ENCODE measurements at regions not wholly inside any gene's neighbourhood (a gene's known extent, or its start where the extent isn't known, plus 50 kb on each side); places are given as distances from the start of the nearest gene placed in this dataset.
A peak's percentile ranks its signal among the peaks of the same experiment; 100 is the strongest.
"Not testable (repeated sequence)": the region's sequence is repeated elsewhere in the genome, so short reads cannot be mapped to it uniquely, and the experiment has no call there.

- no peak for DNase-seq (ENCODE audit: low read depth)
Observed at GRCh38 chr3:102909904-102910303, 475.1 kb downstream of the ZPLD1 start.

GRCh38 chr3:102916532-102916931, 481.7 kb downstream of the ZPLD1 start:
- TF ChIP-seq CTCF (IDR thresholded peaks at IDR 0.05; ENCODE audit: insufficient read depth, low read depth, low read length, missing control alignments), result no peak
- H3K4me3 ChIP-seq (ENCODE audit: low read length), result no peak overlapping the region
- DNase-seq (ENCODE audit: low read depth), result peak; percentile 2

More at GRCh38 chr3:102909904-102910303, 475.1 kb downstream of the ZPLD1 start:
- TF ChIP-seq CTCF (IDR thresholded peaks at IDR 0.05; ENCODE audit: insufficient read depth, low read depth, low read length, missing control alignments), result no peak
- H3K4me3 ChIP-seq (ENCODE audit: low read length), result no peak overlapping the region

- no peak for DNase-seq (ENCODE audit: low read depth)
- no peak overlapping the region for H3K4me3 ChIP-seq (ENCODE audit: low read length)
- TF ChIP-seq CTCF (IDR thresholded peaks at IDR 0.05; ENCODE audit: insufficient read depth, low read depth, low read length, missing control alignments), result no peak
Observed at GRCh38 chr3:102926618-102927017, 491.8 kb downstream of the ZPLD1 start.

GRCh38 chr3:102933377-102933776, 498.6 kb downstream of the ZPLD1 start:
- H3K4me3 ChIP-seq (ENCODE audit: low read length), result no peak overlapping the region
- no peak for DNase-seq (ENCODE audit: low read depth)
- TF ChIP-seq CTCF (IDR thresholded peaks at IDR 0.05; ENCODE audit: insufficient read depth, low read depth, low read length, missing control alignments), result no peak

- no peak for TF ChIP-seq CTCF (IDR thresholded peaks at IDR 0.05; ENCODE audit: insufficient read depth, low read depth, low read length, missing control alignments)
- DNase-seq (ENCODE audit: low read depth), result no peak
Observed at GRCh38 chr3:102936511-102937045, 501.8 kb downstream of the ZPLD1 start.

GRCh38 chr3:102941786-102942185, 507.0 kb downstream of the ZPLD1 start:
- TF ChIP-seq CTCF (IDR thresholded peaks at IDR 0.05; ENCODE audit: insufficient read depth, low read depth, low read length, missing control alignments), result no peak
- no peak for DNase-seq (ENCODE audit: low read depth)
- H3K4me3 ChIP-seq (ENCODE audit: low read length), result no peak overlapping the region

More at GRCh38 chr3:102936511-102937045, 501.8 kb downstream of the ZPLD1 start:
- no peak overlapping the region for H3K4me3 ChIP-seq (ENCODE audit: low read length)

GRCh38 chr3:102946445-102946844, 511.6 kb downstream of the ZPLD1 start:
- DNase-seq (ENCODE audit: low read depth); H3K4me3 ChIP-seq (ENCODE audit: low read length): not testable (repeated sequence)
